A673 (cell line): ENCODE measurements at regions not wholly inside any gene's neighbourhood (a gene's known extent, or its start where the extent isn't known, plus 50 kb on each side); places are given as distances from the start of the nearest gene placed in this dataset.

Experiments
- BruUV-seq: library from RNA; stranded (reverse); fragments of 400-500 nt; replicated peaks from 2 replicates; lab custom pipeline; 2021; lab: Mats Ljungman, UMichigan
- CTCF ChIA-PET: fragments of 300-600 bp; sonication (Branson Sonifier 250); formaldehyde crosslinking; loops from one replicate; lab custom pipeline; 2022; ENCODE audit warnings: antibody characterized with exemption; lab: Charles Lee
- POLR2A ChIA-PET: fragments of 300-600 bp; sonication (Branson Sonifier 250); formaldehyde crosslinking; loops from one replicate; lab custom pipeline; 2022; ENCODE audit warnings: antibody characterized with exemption; ENCODE audit not compliant: low non-redundant PET; lab: Charles Lee
- DNase-seq: peaks from one replicate; pipeline ENCODE4 v3.0.0-alpha.2; 2015; ENCODE audit warnings: low spot score
- H3K27ac ChIP-seq: fragments of 200-600 bp; sonication (generic); 2 replicates; pipeline ENCODE4 v1.5.1; 2016; ENCODE audit warnings: mixed run types, low read depth, mild to moderate bottlenecking, mixed read lengths, antibody characterized with exemption, low read length; ENCODE audit not compliant: poor library complexity, severe bottlenecking
- H3K27me3 ChIP-seq: fragments of 200-600 bp; sonication (generic); replicated peaks from 2 replicates; pipeline ENCODE4 v1.6.1; 2017; ENCODE audit warnings: mixed run types, low read depth, mild to moderate bottlenecking, mixed read lengths, antibody characterized with exemption, low read length; ENCODE audit not compliant: insufficient read depth, poor library complexity
- H3K36me3 ChIP-seq: fragments of 200-600 bp; sonication (generic); 2 replicates; pipeline ENCODE4 v1.6.1; 2016; ENCODE audit warnings: mixed run types, mild to moderate bottlenecking, mixed read lengths, antibody characterized with exemption, low read length; ENCODE audit not compliant: insufficient read depth, poor library complexity, severe bottlenecking
- H3K4me1 ChIP-seq: fragments of 200-600 bp; sonication (generic); 2 replicates; pipeline ENCODE4 v1.6.1; 2017; ENCODE audit warnings: mixed run types, mild to moderate bottlenecking, mixed read lengths, antibody characterized with exemption, low read length; ENCODE audit not compliant: insufficient read depth, poor library complexity, severe bottlenecking
- H3K4me3 ChIP-seq: fragments of 200-600 bp; sonication (generic); 2 replicates; pipeline ENCODE4 v1.5.1; 2016; ENCODE audit warnings: low read depth, mixed run types, mild to moderate bottlenecking, mixed read lengths, low read length; ENCODE audit not compliant: poor library complexity, severe bottlenecking
- H3K9me3 ChIP-seq: fragments of 200-600 bp; sonication (generic); 2 replicates; pipeline ENCODE4 v1.6.1; 2016; ENCODE audit warnings: mixed run types, low read depth, mild to moderate bottlenecking, mixed read lengths, antibody characterized with exemption, low read length; ENCODE audit not compliant: poor library complexity, severe bottlenecking
- CTCF ChIP-seq: fragments of 300-800, 200-600 bp; sonication (generic); conservative IDR thresholded peaks from 2 replicates; pipeline ENCODE4 v1.5.1; 2017; ENCODE audit warnings: low read depth, mild to moderate bottlenecking, antibody characterized with exemption, low read length, moderate library complexity, mixed read lengths
- EZH2 ChIP-seq: fragments of 200-600 bp; sonication (generic); IDR thresholded peaks from 2 replicates; pipeline ENCODE4 v1.6.1; 2017; ENCODE audit warnings: borderline replicate concordance, low read depth, mild to moderate bottlenecking, mixed read lengths, antibody characterized with exemption, low read length; ENCODE audit not compliant: poor library complexity, severe bottlenecking
- intact Hi-C: fragments of 100-400 bp; cut with micrococcal nuclease; formaldehyde crosslinking; loops from one replicate; pipeline ENCODE4 v1.10.0; 2022; ENCODE audit not compliant: unreplicated experiment

- TF ChIP-seq EZH2 (no peak), CTCF (no peak)
- ChIA-PET POLR2A (no interaction called here), CTCF (no interaction called here)
- BruUV-seq: no TSS peak
- H3K4me3 ChIP-seq: no peak overlapping the region
- no peaks in the 10 kb centered on the region for H3K9me3 ChIP-seq
- no peak overlapping the region for H3K27ac ChIP-seq
- H3K4me1 ChIP-seq: no peaks in the 10 kb centered on the region
- intact Hi-C loops: no loop called here
- no peak for DNase-seq
- no peaks in the 10 kb centered on the region for H3K27me3 ChIP-seq
- H3K36me3 ChIP-seq: no peaks in the 10 kb centered on the region
Observed at GRCh38 chr10:53537508-53537907, 764.9 kb upstream of the MBL2 start.

- no peaks in the 10 kb centered on the region for H3K36me3 ChIP-seq
- BruUV-seq: no TSS peak
- no peak for TF ChIP-seq EZH2
- no peak for TF ChIP-seq CTCF
- intact Hi-C loops: no loop called here
- CTCF ChIA-PET: no interaction called here
- no peaks in the 10 kb centered on the region for H3K9me3 ChIP-seq
- H3K27ac ChIP-seq: no peak overlapping the region
- H3K27me3 ChIP-seq: no peaks in the 10 kb centered on the region
- POLR2A ChIA-PET: no interaction called here
- H3K4me1 ChIP-seq: no peaks in the 10 kb centered on the region
- H3K4me3 ChIP-seq: no peak overlapping the region
- DNase-seq: no peak
Observed at GRCh38 chr10:53536322-53536721, 763.7 kb upstream of the MBL2 start.

- no TSS peak for BruUV-seq
Observed at GRCh38 chr10:53534428-53534827, 761.8 kb upstream of the MBL2 start.

More at GRCh38 chr10:53534428-53534827, 761.8 kb upstream of the MBL2 start:
- Histone ChIP-seq H3K9me3 (no peaks in the 10 kb centered on the region), H3K4me3 (no peak overlapping the region), H3K4me1 (no peaks in the 10 kb centered on the region), H3K27me3 (no peaks in the 10 kb centered on the region), H3K27ac (no peak overlapping the region), H3K36me3 (no peaks in the 10 kb centered on the region)
- ChIA-PET CTCF (no interaction called here), POLR2A (no interaction called here)
- TF ChIP-seq EZH2 (no peak), CTCF (no peak)
- intact Hi-C loops: no loop called here
- no peak for DNase-seq
